Stomach (tissue), 8 donors: ENCODE measurements at regions not wholly inside any gene's neighbourhood (a gene's known extent, or its start where the extent isn't known, plus 50 kb on each side); places are given as distances from the start of the nearest gene placed in this dataset.
A peak's percentile ranks its signal among the peaks of the same experiment; 100 is the strongest.
"Not testable (repeated sequence)": the region's sequence is repeated elsewhere in the genome, so short reads cannot be mapped to it uniquely, and the experiment has no call there.

Experiments used
- DNase-seq, 2 donors: peaks; one replicate each; pipeline versions ENCODE4 v3.0.0 to v3.0.0-alpha.2; 2013 to 2019
- H3K27ac ChIP-seq, 5 donors: fragments of 200-600 bp in 4 of 5; sonication (generic) in 4 of 5; one replicate each; pipeline ENCODE4 v1.5.1; 2013 to 2019; ENCODE audit warnings: mild to moderate bottlenecking in 1 of 5, moderate library complexity in 1 of 5
- H3K27me3 ChIP-seq, 3 donors: fragments of 200-600 bp; sonication (generic); one replicate each; pipeline ENCODE4 v1.5.1; 2017 to 2019; ENCODE audit warnings: mixed run types in 1 of 3
- H3K36me3 ChIP-seq, 4 donors: fragments of 200-600 bp; sonication (generic); 1 replicate in 3 of 4; 2 replicates in 1 of 4; pipeline ENCODE4 v1.5.1; 2016 to 2019
- H3K4me1 ChIP-seq, 4 donors: fragments of 200-600 bp; sonication (generic); one replicate each; pipeline ENCODE4 v1.5.1; 2016 to 2019
- H3K4me3 ChIP-seq, 4 donors: fragments of 200-600 bp; sonication (generic) in 3 of 4; one replicate each; pipeline ENCODE4 v1.5.1; 2016 to 2019; ENCODE audit warnings: mild to moderate bottlenecking in 1 of 4
- H3K9me3 ChIP-seq, 4 donors: fragments of 200-600 bp; sonication (generic); one replicate each; pipeline ENCODE4 v1.5.1; 2016 to 2019
- CTCF ChIP-seq, 7 experiments: fragments of 450-650 bp in 4 of 7; fragments of 200-600 bp in 3 of 7; sonication (generic) in 3 of 7; IDR thresholded peaks; one replicate each; pipeline ENCODE4 v1.5.1; 2016 to 2019; ENCODE audit warnings: antibody characterized with exemption in 7 of 7, control low read depth in 2 of 7, mild to moderate bottlenecking in 1 of 7
- EP300 ChIP-seq: sonication (generic); formaldehyde crosslinking; IDR thresholded peaks from one replicate; pipeline ENCODE4 v1.6.1; 2017; ENCODE audit warnings: antibody characterized with exemption
- POLR2A ChIP-seq, 4 donors: fragments of 450-650 bp; IDR thresholded peaks; one replicate each; pipeline ENCODE4 v1.6.1; 2016; ENCODE audit warnings: antibody characterized with exemption in 4 of 4, control low read depth in 2 of 4, mild to moderate bottlenecking in 1 of 4, moderate library complexity in 1 of 4
- POLR2AphosphoS5 ChIP-seq, 3 donors: sonication (generic); formaldehyde crosslinking; IDR thresholded peaks; one replicate each; pipeline ENCODE4 v1.6.1; 2016; ENCODE audit warnings: antibody characterized with exemption in 3 of 3
- WGBS, 5 donors: extraction: QIAGEN DNeasy Blood & Tissue Kit in 3 of 5; methylation state at CpG; one replicate each; pipeline versions ENCODE4 v1.1.5 to v1.1.7; 2013 to 2018; 5-methylcytosine and 5-hydroxymethylcytosine counted together
- intact Hi-C: fragments of 100-400 bp; cut with DNase I; formaldehyde crosslinking; loops from one replicate; pipeline ENCODE4 v1.15.1; 2023; ENCODE audit warnings: low total_unique reads
- donor health status: healthy with polysubstance abuse.
- donor health status: Bipolar disorder and iron deficiency.
- donor health status: healthy.

GRCh38 chr2:42974169-42974720 lies 181.9 kb upstream of the HAAO start:
- no peak overlapping the region for H3K4me3 ChIP-seq
- WGBS, 5 donors: 56 to 68% (median 64%) methylated on average over 2 of the region's 2 CpGs
- intact Hi-C loops: loop anchor here (10.0 kb wide), 1 partner anchor 261 kb away; no protein-coding TSS in a partner anchor
- H3K27ac ChIP-seq: peak overlapping the region in 4 of 5 donors; percentile 60 to 81 (median 70)
- no peak for TF ChIP-seq POLR2A (IDR thresholded peaks at IDR 0.05)
- TF ChIP-seq EP300: no peak
- no peak for TF ChIP-seq CTCF (IDR thresholded peaks at IDR 0.05)
- TF ChIP-seq POLR2AphosphoS5 (IDR thresholded peaks at IDR 0.05): no peak
- H3K9me3 ChIP-seq: no peaks in the 10 kb centered on the region
- peaks cover 22 to 55% (median 45%) of the 10 kb centered on the region in 4 donors for H3K4me1 ChIP-seq
- no peak for DNase-seq
- H3K36me3 ChIP-seq: no peaks in the 10 kb centered on the region
- no peaks in the 10 kb centered on the region for H3K27me3 ChIP-seq

GRCh38 chr2:42973726-42974125 lies 181.3 kb upstream of the HAAO start:
- TF ChIP-seq EP300: no peak
- TF ChIP-seq POLR2AphosphoS5 (IDR thresholded peaks at IDR 0.05): peak in 1 of 3 donors; percentile 47
- TF ChIP-seq CTCF (IDR thresholded peaks at IDR 0.05): no peak
- DNase-seq: peak in 1 of 2 donors; percentile 58
- 73 to 94% (median 88%) methylated on average over 3 of the region's 3 CpGs for WGBS, 5 donors
- H3K9me3 ChIP-seq: no peaks in the 10 kb centered on the region
- H3K27ac ChIP-seq: peak overlapping the region in 3 of 5 donors; percentile 31 to 74 (median 60)
- peaks cover 17 to 50% (median 39%) of the 10 kb centered on the region in 4 donors for H3K4me1 ChIP-seq
- intact Hi-C loops: loop anchor here (10.0 kb wide), 1 partner anchor 261 kb away; no protein-coding TSS in a partner anchor
- H3K27me3 ChIP-seq: no peaks in the 10 kb centered on the region
- H3K36me3 ChIP-seq: no peaks in the 10 kb centered on the region
- H3K4me3 ChIP-seq: no peak overlapping the region

GRCh38 chr2:42972933-42973516 lies 180.6 kb upstream of the HAAO start:
- H3K27ac ChIP-seq, H3K36me3 ChIP-seq, H3K27me3 ChIP-seq, H3K9me3 ChIP-seq, H3K4me3 ChIP-seq, DNase-seq: not testable (repeated sequence)
- WGBS, 5 donors: 76 to 92% (median 88%) methylated on average over 11 of the region's 11 CpGs
- intact Hi-C loops: loop anchor here (10.0 kb wide), 1 partner anchor 262 kb away; no protein-coding TSS in a partner anchor
- peaks cover 15 to 50% (median 32%) of the 10 kb centered on the region in 4 donors for H3K4me1 ChIP-seq

- 65 to 81% (median 69%) methylated on average over 7 of the region's 7 CpGs for WGBS, 5 donors
- Histone ChIP-seq H3K36me3 (no peaks in the 10 kb centered on the region), H3K4me1 (peaks cover 15 to 49% (median 27%) of the 10 kb centered on the region in 4 donors), H3K4me3 (no peak overlapping the region), H3K27me3 (no peaks in the 10 kb centered on the region), H3K27ac (no peak overlapping the region), H3K9me3 (no peaks in the 10 kb centered on the region)
- no peak for DNase-seq
- TF ChIP-seq POLR2A (IDR thresholded peaks at IDR 0.05) (no peak), POLR2AphosphoS5 (IDR thresholded peaks at IDR 0.05) (no peak), CTCF (IDR thresholded peaks at IDR 0.05) (no peak), EP300 (no peak)
- intact Hi-C loops: loop anchor here (10.0 kb wide), 1 partner anchor 263 kb away; no protein-coding TSS in a partner anchor
These were observed 179.8 kb upstream of the HAAO start for GRCh38 chr2:42971947-42972736.
